GM23338 (cell line): ENCODE measurements at regions not wholly inside any gene's neighbourhood (a gene's known extent, or its start where the extent isn't known, plus 50 kb on each side); places are given as distances from the start of the nearest gene placed in this dataset.

Experiments used
- ATAC-seq: fragments of 200-7000 bp; cut with Tn5 transposase; 3 replicates; pipeline ENCODE4 v1.9.1; 2020
- DNase-seq: peaks from one replicate; pipeline ENCODE4 v3.0.0-alpha.2; 2015; ENCODE audit warnings: low spot score
- H2AFZ ChIP-seq: fragments of 200-600 bp; sonication (generic); 2 replicates; pipeline ENCODE4 v1.8.0; 2016; ENCODE audit warnings: antibody characterized with exemption, mild to moderate bottlenecking, moderate library complexity
- H3F3A ChIP-seq: fragments of 200-600 bp; sonication (generic); replicated peaks from 2 replicates; pipeline ENCODE4 v1.8.0; 2017; ENCODE audit warnings: antibody characterized with exemption, mixed run types, low read depth
- H3K27ac ChIP-seq: fragments of 200-600 bp; sonication (generic); 2 replicates; pipeline ENCODE4 v1.6.1; 2016; ENCODE audit warnings: low read depth
- H3K27me3 ChIP-seq: fragments of 200-600 bp; sonication (generic); 2 replicates; pipeline ENCODE4 v1.8.0; 2016; ENCODE audit warnings: mild to moderate bottlenecking, mixed run types, moderate library complexity; ENCODE audit not compliant: insufficient read depth
- H3K36me3 ChIP-seq: fragments of 200-600 bp; sonication (generic); 2 replicates; pipeline ENCODE4 v1.8.0; 2016; ENCODE audit warnings: mild to moderate bottlenecking; ENCODE audit not compliant: insufficient read depth
- H3K4me1 ChIP-seq: fragments of 200-600 bp; sonication (generic); 2 replicates; pipeline ENCODE4 v1.8.0; 2016; ENCODE audit warnings: mild to moderate bottlenecking, moderate library complexity; ENCODE audit not compliant: insufficient read depth
- H3K4me2 ChIP-seq: fragments of 200-600 bp; sonication (generic); 2 replicates; pipeline ENCODE4 v1.7.1; 2017; ENCODE audit warnings: mixed run types
- H3K4me3 ChIP-seq: fragments of 200-600 bp; sonication (generic); 2 replicates; pipeline ENCODE4 v1.6.1; 2016; ENCODE audit warnings: mixed run types
- H3K79me2 ChIP-seq: fragments of 200-600 bp; sonication (generic); replicated peaks from 2 replicates; pipeline ENCODE4 v1.8.0; 2017; ENCODE audit warnings: mild to moderate bottlenecking; ENCODE audit not compliant: insufficient read depth
- H3K9me2 ChIP-seq: fragments of 200-600 bp; sonication (generic); 2 replicates; pipeline ENCODE4 v1.8.0; 2017; ENCODE audit not compliant: insufficient read depth
- H4K20me1 ChIP-seq: fragments of 200-600 bp; sonication (generic); replicated peaks from 2 replicates; pipeline ENCODE4 v1.8.0; 2017; ENCODE audit warnings: mild to moderate bottlenecking; ENCODE audit not compliant: insufficient read depth
- H3K27ac Mint-ChIP-seq: 2 replicates; pipeline ENCODE4 v1.8.0; 2020; ENCODE audit warnings: inconsistent platforms, mild to moderate bottlenecking, moderate library complexity, mixed read lengths
- H3K27me3 Mint-ChIP-seq: 3 replicates; pipeline ENCODE4 v1.8.0; 2022; ENCODE audit warnings: low read depth, mild to moderate bottlenecking, moderate library complexity, mixed read lengths, inconsistent platforms; ENCODE audit not compliant: insufficient read depth, poor library complexity
- H3K36me3 Mint-ChIP-seq: 3 replicates; pipeline ENCODE4 v1.8.0; 2021; ENCODE audit warnings: low read depth, mild to moderate bottlenecking, inconsistent platforms, moderate library complexity, mixed read lengths
- H3K4me1 Mint-ChIP-seq: 3 replicates; pipeline ENCODE4 v1.8.0; 2020; ENCODE audit warnings: mild to moderate bottlenecking, inconsistent platforms, mixed read lengths
- H3K4me3 Mint-ChIP-seq: 3 replicates; pipeline ENCODE4 v1.8.0; 2021; ENCODE audit warnings: moderate library complexity, mild to moderate bottlenecking, inconsistent platforms, mixed read lengths
- H3K9me3 Mint-ChIP-seq: 3 replicates; pipeline ENCODE4 v1.8.0; 2020; ENCODE audit warnings: moderate library complexity, mild to moderate bottlenecking, inconsistent platforms, mixed read lengths
- CREB1 ChIP-seq: fragments of 250-450 bp; sonication (Bioruptor Pico); IDR thresholded peaks from 2 replicates; pipeline ENCODE4 v1.5.0; 2020; ENCODE audit warnings: low read depth, mild to moderate bottlenecking, moderate library complexity
- EZH2 ChIP-seq: fragments of 200-600 bp; sonication (generic); IDR thresholded peaks from one replicate; pipeline ENCODE4 v1.8.0; 2017; ENCODE audit warnings: antibody characterized with exemption, mild to moderate bottlenecking, low read depth; ENCODE audit not compliant: unreplicated experiment
- EZH2phosphoT487 ChIP-seq: fragments of 200-600 bp; sonication (generic); IDR thresholded peaks from one replicate; pipeline ENCODE4 v1.8.1; 2018; ENCODE audit warnings: antibody characterized with exemption; ENCODE audit not compliant: unreplicated experiment
- JUNB ChIP-seq: IDR thresholded peaks from one replicate; pipeline ENCODE4 v1.6.1; 2016; ENCODE audit warnings: antibody characterized with exemption; ENCODE audit not compliant: unreplicated experiment
- NANOG ChIP-seq: IDR thresholded peaks from 2 replicates; pipeline ENCODE4 v1.6.1; 2016; ENCODE audit warnings: antibody characterized with exemption, borderline replicate concordance
- POLR2AphosphoS5 ChIP-seq: IDR thresholded peaks from 2 replicates; pipeline ENCODE4 v1.6.1; 2016; ENCODE audit warnings: antibody characterized with exemption, low read depth
- REST ChIP-seq: IDR thresholded peaks from one replicate; pipeline ENCODE4 v1.6.1; 2018; ENCODE audit warnings: antibody characterized with exemption; ENCODE audit not compliant: unreplicated experiment
- STAT1 ChIP-seq: IDR thresholded peaks from one replicate; pipeline ENCODE4 v1.6.1; 2016; ENCODE audit warnings: antibody characterized with exemption; ENCODE audit not compliant: unreplicated experiment
- ZNF114 ChIP-seq: fragments of 250-450 bp; sonication (Bioruptor Pico); IDR thresholded peaks from 2 replicates; pipeline ENCODE4 v1.5.0; 2020; ENCODE audit warnings: mild to moderate bottlenecking, moderate library complexity
- ZNF331 ChIP-seq: fragments of 250-450 bp; sonication (Bioruptor Pico); IDR thresholded peaks from 2 replicates; pipeline ENCODE4 v1.5.0; 2020; ENCODE audit warnings: low read depth, mild to moderate bottlenecking, moderate library complexity
- TF ChIP-seq, protein P1 (sequence below), 2 experiments: fragments of 200-600 bp in 1 of 2; sonication (generic) in 1 of 2; conservative IDR thresholded peaks; 2 replicates each; pipeline versions ENCODE4 v1.5.1 to v1.6.1; 2016 to 2017; ENCODE audit warnings: antibody characterized with exemption in 2 of 2, low read depth in 2 of 2, mild to moderate bottlenecking in 2 of 2, moderate library complexity in 1 of 2
- TF ChIP-seq, protein P2 (sequence below): IDR thresholded peaks from 2 replicates; pipeline ENCODE4 v1.6.1; 2016; ENCODE audit warnings: antibody characterized with exemption

GRCh38 chr12:82097438-82097837 is 260.7 kb downstream of the CCDC59 start:
- Histone ChIP-seq H4K20me1 (no peaks in the 10 kb centered on the region), H3K27me3 (no peaks in the 10 kb centered on the region), H3K4me1 (no peaks in the 10 kb centered on the region), H3K4me3 (no peak overlapping the region), H3K4me2 (no peak overlapping the region), H3K36me3 (no peaks in the 10 kb centered on the region), H3K9me2 (0 out of 2 replicates have a peak, but pooled peaks cover 3% of the 10 kb centered on the region), H3K79me2 (no peaks in the 10 kb centered on the region), H3K27ac (no peak overlapping the region), H2AFZ (peak overlapping the region; percentile 67; the same call in 1 of the 2 replicates), H3F3A (no peaks in the 10 kb centered on the region)
- Mint-ChIP-seq H3K4me1 (peaks cover 4% of the 10 kb centered on the region; the same call in 2 of the 3 replicates), H3K36me3 (0 out of 3 replicates have a peak, but pooled peaks cover 2% of the 10 kb centered on the region), H3K27me3 (peaks cover 1% of the 10 kb centered on the region), H3K27ac (no peak overlapping the region; the same call in 1 of the 2 replicates), H3K9me3 (no peaks in the 10 kb centered on the region; the same call in 2 of the 3 replicates), H3K4me3 (no peak overlapping the region)
- TF ChIP-seq, protein P1, sequence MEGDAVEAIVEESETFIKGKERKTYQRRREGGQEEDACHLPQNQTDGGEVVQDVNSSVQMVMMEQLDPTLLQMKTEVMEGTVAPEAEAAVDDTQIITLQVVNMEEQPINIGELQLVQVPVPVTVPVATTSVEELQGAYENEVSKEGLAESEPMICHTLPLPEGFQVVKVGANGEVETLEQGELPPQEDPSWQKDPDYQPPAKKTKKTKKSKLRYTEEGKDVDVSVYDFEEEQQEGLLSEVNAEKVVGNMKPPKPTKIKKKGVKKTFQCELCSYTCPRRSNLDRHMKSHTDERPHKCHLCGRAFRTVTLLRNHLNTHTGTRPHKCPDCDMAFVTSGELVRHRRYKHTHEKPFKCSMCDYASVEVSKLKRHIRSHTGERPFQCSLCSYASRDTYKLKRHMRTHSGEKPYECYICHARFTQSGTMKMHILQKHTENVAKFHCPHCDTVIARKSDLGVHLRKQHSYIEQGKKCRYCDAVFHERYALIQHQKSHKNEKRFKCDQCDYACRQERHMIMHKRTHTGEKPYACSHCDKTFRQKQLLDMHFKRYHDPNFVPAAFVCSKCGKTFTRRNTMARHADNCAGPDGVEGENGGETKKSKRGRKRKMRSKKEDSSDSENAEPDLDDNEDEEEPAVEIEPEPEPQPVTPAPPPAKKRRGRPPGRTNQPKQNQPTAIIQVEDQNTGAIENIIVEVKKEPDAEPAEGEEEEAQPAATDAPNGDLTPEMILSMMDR (conservative IDR thresholded peaks at IDR 0.05; ENCODE audit: low read depth in 2 of 2) = 0 out of 4 replicates have a peak, but pooled peaks of 1 of the 2 experiments have one; percentile 7
- no peak for TF ChIP-seq NANOG
- ATAC-seq = no peak
- DNase-seq = peak; percentile 3

DNA sequence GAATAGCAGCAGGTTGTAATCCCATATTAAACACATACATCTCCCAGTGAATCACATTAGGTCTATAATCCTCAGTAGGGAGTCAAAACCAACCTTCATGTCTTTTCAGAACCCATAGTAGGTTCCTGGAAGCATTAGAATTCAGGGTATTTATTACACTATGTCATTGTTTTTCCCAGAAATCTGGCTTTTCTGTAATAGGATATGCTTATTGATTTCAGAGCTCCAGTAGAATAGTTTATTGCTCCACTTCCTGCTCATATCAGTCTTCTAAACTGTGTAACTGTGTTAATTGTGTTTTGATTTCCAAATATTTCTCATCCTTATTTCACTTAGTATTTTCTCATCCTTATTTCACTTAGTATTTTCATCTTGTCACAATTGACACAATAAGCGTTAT is 268.0 kb downstream of the CCDC59 start:
- Mint-ChIP-seq H3K27ac (no peak overlapping the region), H3K4me3 (no peak overlapping the region), H3K36me3 (no peaks in the 10 kb centered on the region), H3K9me3 (peaks cover 3% of the 10 kb centered on the region; the same call in 1 of the 3 replicates), H3K4me1 (no peaks in the 10 kb centered on the region), H3K27me3 (peaks cover 1% of the 10 kb centered on the region)
- DNase-seq = no peak
- no peak for ATAC-seq
- H3K4me1 ChIP-seq = no peaks in the 10 kb centered on the region
- H3K4me3 ChIP-seq = no peak overlapping the region
- no peak overlapping the region for H3K4me2 ChIP-seq
- H3K27ac ChIP-seq = no peak overlapping the region
- H4K20me1 ChIP-seq = no peaks in the 10 kb centered on the region
- no peaks in the 10 kb centered on the region for H3K79me2 ChIP-seq
- H3K9me2 ChIP-seq = no peaks in the 10 kb centered on the region
- no peaks in the 10 kb centered on the region for H3K27me3 ChIP-seq
- no peaks in the 10 kb centered on the region for H3F3A ChIP-seq
- peak overlapping the region; percentile 52; the same call in 1 of the 2 replicates for H2AFZ ChIP-seq
- H3K36me3 ChIP-seq = no peaks in the 10 kb centered on the region
- no peak for TF ChIP-seq STAT1
- TF ChIP-seq ZNF114 (CRISPR knock-in tag) = no peak
- no peak for TF ChIP-seq EZH2phosphoT487
- no peak for TF ChIP-seq JUNB
- TF ChIP-seq ZNF331 (CRISPR knock-in tag) = no peak
- TF ChIP-seq REST = no peak
- no peak for TF ChIP-seq CREB1 (CRISPR knock-in tag)
- TF ChIP-seq EZH2 = no peak
- no peak for TF ChIP-seq NANOG
- no peak for TF ChIP-seq POLR2AphosphoS5
- TF ChIP-seq, protein P2, sequence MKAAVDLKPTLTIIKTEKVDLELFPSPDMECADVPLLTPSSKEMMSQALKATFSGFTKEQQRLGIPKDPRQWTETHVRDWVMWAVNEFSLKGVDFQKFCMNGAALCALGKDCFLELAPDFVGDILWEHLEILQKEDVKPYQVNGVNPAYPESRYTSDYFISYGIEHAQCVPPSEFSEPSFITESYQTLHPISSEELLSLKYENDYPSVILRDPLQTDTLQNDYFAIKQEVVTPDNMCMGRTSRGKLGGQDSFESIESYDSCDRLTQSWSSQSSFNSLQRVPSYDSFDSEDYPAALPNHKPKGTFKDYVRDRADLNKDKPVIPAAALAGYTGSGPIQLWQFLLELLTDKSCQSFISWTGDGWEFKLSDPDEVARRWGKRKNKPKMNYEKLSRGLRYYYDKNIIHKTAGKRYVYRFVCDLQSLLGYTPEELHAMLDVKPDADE = no peak
